ENCODE measurements at regions not wholly inside any gene's neighbourhood (a gene's known extent, or its start where the extent isn't known, plus 50 kb on each side); places are given as distances from the start of the nearest gene placed in this dataset.
"Not testable (repeated sequence)": the region's sequence is repeated elsewhere in the genome, so short reads cannot be mapped to it uniquely, and the experiment has no call there.

GRCh38 chr6:147453361-147453760 lies 55.1 kb upstream of the SAMD5 start:
- Histone ChIP-seq H3K36me3 (no peaks in the 10 kb centered on the region), H3K4me3 (no peak overlapping the region), H3K27me3 (no peaks in the 10 kb centered on the region), H3K4me1 (no peaks in the 10 kb centered on the region), H3K9me3 (no peaks in the 10 kb centered on the region), H3K27ac (no peak overlapping the region)
- intact Hi-C loops (cut with DNase I; ENCODE audit: low total_unique reads): no loop called here
- DNase-seq: no peak
- TF ChIP-seq POLR2A (IDR thresholded peaks at IDR 0.05): no peak
- no peak for TF ChIP-seq POLR2AphosphoS5 (IDR thresholded peaks at IDR 0.05)
- no peak for TF ChIP-seq EP300 (IDR thresholded peaks at IDR 0.05)
- 54 to 74% (median 69%) methylated on average over 4 of the region's 4 CpGs for WGBS, 5 donors

DNA sequence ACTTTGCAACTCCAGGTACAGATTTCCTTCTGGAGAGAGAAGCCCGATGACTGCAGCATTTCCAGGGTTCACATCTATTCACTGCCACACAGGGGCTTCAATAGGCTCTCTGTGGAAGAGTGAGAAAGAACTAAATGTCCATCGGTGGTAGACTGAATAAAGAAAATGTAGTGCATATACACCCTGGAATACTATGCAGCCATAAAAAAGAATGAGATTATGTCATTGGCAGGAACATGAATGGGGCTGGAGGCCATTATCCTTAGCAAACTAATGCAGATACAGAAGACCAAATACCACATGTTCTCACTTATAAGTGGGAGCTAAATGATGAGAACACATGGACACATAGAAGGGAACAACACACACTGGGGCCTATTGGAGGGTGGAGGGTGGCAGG lies 53.6 kb upstream of the SAMD5 start:
- H3K27ac ChIP-seq; H3K36me3 ChIP-seq; DNase-seq; H3K4me1 ChIP-seq; H3K4me3 ChIP-seq; intact Hi-C loops (cut with DNase I; ENCODE audit: low total_unique reads); H3K9me3 ChIP-seq; H3K27me3 ChIP-seq: not testable (repeated sequence)
- 91 to 98% (median 95%) methylated on average over 2 of the region's 2 CpGs for WGBS, 5 donors
